ENCODE measurements at regions not wholly inside any gene's neighbourhood (a gene's known extent, or its start where the extent isn't known, plus 50 kb on each side); places are given as distances from the start of the nearest gene placed in this dataset.

GRCh38 chr2:133768658-133769435 is 200.6 kb upstream of the NCKAP5 start:
- no peak for DNase-seq

GRCh38 chr2:133773854-133774653 is 205.8 kb upstream of the NCKAP5 start:
- peak; percentile 26 for DNase-seq

- DNase-seq = no peak
These were observed 206.4 kb upstream of the NCKAP5 start for GRCh38 chr2:133774654-133775015.

- DNase-seq = no peak
These were observed 208.8 kb upstream of the NCKAP5 start for GRCh38 chr2:133776936-133777573.

- no peak for DNase-seq
These were observed 209.3 kb upstream of the NCKAP5 start for GRCh38 chr2:133777574-133777960.

GRCh38 chr2:133780099-133780996 is 212.1 kb upstream of the NCKAP5 start:
- peak; percentile 8 for DNase-seq

- DNase-seq = no peak
These were observed 212.8 kb upstream of the NCKAP5 start for GRCh38 chr2:133780997-133781513.

GRCh38 chr2:133787207-133787606 is 218.9 kb upstream of the NCKAP5 start:
- no peak for DNase-seq

GRCh38 chr2:133787651-133788050 is 219.4 kb upstream of the NCKAP5 start:
- DNase-seq = no peak

- no peak for DNase-seq
These were observed 220.1 kb upstream of the NCKAP5 start for GRCh38 chr2:133788386-133788785.

GRCh38 chr2:133789743-133790142 is 221.5 kb upstream of the NCKAP5 start:
- DNase-seq = no peak

- no peak for DNase-seq
These were observed 222.4 kb upstream of the NCKAP5 start for GRCh38 chr2:133790711-133791110.

- DNase-seq = no peak
These were observed 222.9 kb upstream of the NCKAP5 start for GRCh38 chr2:133791191-133791590.

- no peak for DNase-seq
These were observed 224.0 kb upstream of the NCKAP5 start for GRCh38 chr2:133792223-133792622.

- no peak for DNase-seq
These were observed 225.9 kb upstream of the NCKAP5 start for GRCh38 chr2:133794114-133794513.

GRCh38 chr2:133801946-133802345 is 233.7 kb upstream of the NCKAP5 start:
- DNase-seq = no peak

GRCh38 chr2:133802409-133803039 is 234.3 kb upstream of the NCKAP5 start:
- DNase-seq = no peak

GRCh38 chr2:133806564-133806963 is 238.3 kb upstream of the NCKAP5 start:
- DNase-seq = no peak

GRCh38 chr2:133809485-133809884 is 241.2 kb upstream of the NCKAP5 start:
- no peak for DNase-seq

GRCh38 chr2:133810559-133810958 is 242.3 kb upstream of the NCKAP5 start:
- DNase-seq = no peak

- DNase-seq = no peak
These were observed 243.3 kb upstream of the NCKAP5 start for GRCh38 chr2:133811409-133812125.

Measured in occipital lobe (tissue), 1 donor.